Stimulated activated naive CD8-positive, alpha-beta T cell treated with anti-CD3 and anti-CD28 coated beads, Interleukin-15, Interleukin-2, amounts not matched to agents 100 U/mL and 50 U/mL, for 24 hours (primary cell): ENCODE measurements at regions not wholly inside any gene's neighbourhood (a gene's known extent, or its start where the extent isn't known, plus 50 kb on each side); places are given as distances from the start of the nearest gene placed in this dataset.
"Not testable (repeated sequence)": the region's sequence is repeated elsewhere in the genome, so short reads cannot be mapped to it uniquely, and the experiment has no call there.

Source experiments
- ATAC-seq: fragments of 150-1000 bp; cut with Tn5 transposase; one replicate; pipeline ENCODE4 v1.10.0; 2021
- DNase-seq: peaks from one replicate; pipeline ENCODE4 v3.0.0; 2021

DNA sequence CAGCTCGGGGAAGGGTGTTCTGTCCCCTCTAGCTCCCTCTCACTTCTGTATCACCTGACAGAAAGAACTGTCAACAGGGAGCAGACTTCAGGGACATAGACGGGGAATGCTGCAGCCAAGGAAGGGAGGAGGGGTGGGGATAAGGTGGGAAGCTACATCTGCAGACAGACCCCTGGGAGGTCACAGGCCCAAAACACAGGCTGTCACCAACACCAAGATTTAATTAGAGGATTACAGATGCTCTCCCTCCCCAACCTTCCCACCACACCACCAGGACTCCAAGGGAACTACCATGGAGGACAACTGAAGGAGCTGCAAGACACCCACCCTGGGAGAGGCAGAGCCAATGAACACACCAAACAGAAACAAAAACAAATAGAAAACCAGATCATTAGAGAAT is 425.2 kb upstream of the VSTM2A start:
- ATAC-seq, result no peak
- DNase-seq, result no peak

DNA sequence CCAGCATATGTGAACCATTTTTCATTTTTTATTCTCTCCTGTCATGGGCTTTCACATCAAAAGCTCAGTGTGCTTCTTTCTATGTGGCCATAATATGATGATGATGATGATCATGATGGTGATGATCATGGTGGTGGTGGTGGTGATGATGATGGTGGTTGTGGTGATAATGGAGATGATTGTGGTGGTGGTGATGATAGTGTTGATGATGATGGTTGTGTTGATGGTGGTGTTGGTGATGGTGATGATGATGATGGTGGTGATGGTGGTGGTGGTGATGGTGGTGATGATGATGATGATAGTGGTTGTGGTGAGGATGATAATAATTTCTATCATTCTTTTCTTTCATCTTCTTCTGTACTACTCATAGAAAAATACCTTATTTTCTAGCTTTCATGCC is 413.1 kb upstream of the VSTM2A start:
- DNase-seq, result no peak
- ATAC-seq, result no peak

DNA sequence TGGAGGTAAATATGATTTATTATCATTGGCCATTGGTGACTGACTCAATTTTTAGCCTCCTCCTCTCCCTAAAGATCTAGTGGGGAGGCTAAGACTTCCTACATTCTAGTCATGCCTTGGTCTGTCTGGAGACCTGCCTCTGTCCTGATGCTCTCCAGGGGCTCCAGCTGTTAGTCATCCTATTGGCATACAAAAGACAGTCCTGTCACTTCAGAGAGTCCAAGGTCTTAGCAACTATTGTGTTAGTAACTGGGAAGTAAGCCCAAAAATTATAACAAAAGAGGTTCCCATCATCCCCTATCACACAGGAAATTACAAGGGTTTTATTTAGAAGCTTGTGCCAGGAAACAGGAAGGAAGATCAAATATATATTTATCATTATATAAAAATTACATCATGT is 400.6 kb upstream of the VSTM2A start:
- ATAC-seq, result no peak

DNA sequence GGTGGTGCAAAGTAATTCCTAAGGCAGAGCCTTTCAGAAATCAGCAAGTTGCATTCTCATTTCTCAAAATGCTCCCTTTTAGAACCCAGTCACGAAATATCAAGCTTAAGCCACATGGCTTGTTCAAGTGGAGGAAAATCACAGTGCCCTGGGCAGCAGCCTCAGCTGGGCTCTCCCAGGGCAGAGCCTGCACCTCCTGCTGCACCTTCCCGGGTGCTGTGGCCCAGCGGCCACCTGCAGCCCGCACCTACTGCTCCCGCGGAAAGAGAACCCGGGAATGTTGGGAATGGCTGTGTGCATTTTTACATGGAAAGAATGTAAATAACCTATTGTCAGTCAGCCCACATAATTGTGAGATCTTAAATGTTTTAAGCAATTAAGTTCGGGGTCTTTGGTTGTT is 396.5 kb upstream of the VSTM2A start:
- DNase-seq (no peak), ATAC-seq (no peak)

More for the DNA sequence above, 400.6 kb upstream of the VSTM2A start:
- DNase-seq, result no peak

DNA sequence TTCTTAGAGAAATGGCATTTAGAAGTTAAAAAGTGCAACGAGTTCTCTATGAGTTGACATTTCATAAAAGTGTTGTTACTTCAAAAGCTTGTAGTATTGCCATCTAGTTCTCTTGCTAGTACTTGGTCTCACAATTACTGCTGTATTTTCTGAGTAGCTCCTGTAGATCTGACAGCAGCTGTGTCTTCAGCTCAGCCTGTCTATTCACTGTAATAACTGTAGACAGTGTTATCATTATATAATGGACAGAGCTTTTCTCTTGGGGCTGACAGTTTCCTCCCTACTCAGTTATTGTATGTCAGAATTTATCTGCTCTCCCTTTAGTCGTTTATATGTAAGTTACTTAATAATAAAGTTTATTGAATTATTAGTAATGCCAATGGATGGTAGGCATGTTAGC is 388.7 kb upstream of the VSTM2A start:
- ATAC-seq, result no peak
- DNase-seq, result no peak

DNA sequence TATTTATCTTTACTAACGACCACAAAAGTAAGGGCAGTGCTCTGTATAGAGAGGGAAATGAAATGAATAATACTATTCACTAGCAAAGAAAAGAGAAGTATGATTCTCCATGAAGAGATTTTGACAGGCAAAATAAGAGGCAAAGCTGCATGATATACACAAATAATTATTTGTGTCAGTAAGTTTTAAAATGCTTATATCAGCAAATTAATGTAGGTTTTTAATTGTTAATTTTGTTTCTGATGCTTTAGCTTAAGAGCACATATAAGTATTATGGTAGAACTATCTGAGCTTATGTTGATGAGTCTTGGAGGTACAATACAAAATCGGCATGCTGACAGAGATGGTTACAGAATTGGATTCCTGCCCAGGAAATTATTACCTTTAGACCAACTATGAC is 383.1 kb upstream of the VSTM2A start:
- ATAC-seq (no peak), DNase-seq (no peak)

DNA sequence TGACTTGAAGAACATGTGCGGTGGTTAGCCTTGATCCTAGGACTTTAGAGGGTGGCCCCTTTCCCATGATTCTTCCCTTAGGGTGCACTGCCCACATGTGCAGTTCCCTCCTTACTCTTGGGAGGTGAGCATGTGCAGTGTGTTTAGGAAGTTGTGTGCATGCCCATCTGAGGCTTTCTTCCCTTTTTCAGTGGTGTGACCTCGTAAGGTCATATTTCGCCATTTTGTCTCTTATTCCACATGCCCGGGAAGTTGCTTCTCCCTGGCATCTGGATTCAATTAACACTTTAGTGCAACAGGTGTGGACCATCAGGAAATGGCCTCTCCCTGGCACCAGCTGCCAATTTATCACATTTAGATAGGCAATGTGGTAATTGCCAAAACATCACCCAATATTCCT is 380.6 kb upstream of the VSTM2A start:
- no peak for DNase-seq
- ATAC-seq, result no peak

DNA sequence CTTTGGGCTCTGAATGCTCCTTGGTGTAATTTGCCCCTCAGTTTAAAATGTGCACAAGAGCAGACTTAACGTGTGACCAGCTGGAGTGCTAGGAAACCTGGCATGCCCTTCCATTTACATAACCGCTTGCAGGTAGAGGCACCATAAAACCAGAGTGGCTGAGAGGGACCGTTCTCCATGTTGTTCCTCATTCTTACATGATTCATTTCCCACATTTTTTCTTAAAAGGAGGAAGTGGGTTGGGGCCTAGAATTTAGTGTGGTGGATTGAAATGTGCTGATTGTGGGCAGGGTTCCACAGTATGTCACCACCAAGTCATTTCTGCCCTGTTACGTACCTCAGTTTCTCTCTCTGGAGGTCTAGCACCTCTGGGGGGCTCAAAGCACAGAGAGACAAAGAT is 375.8 kb upstream of the VSTM2A start:
- ATAC-seq, result no peak
- no peak for DNase-seq

DNA sequence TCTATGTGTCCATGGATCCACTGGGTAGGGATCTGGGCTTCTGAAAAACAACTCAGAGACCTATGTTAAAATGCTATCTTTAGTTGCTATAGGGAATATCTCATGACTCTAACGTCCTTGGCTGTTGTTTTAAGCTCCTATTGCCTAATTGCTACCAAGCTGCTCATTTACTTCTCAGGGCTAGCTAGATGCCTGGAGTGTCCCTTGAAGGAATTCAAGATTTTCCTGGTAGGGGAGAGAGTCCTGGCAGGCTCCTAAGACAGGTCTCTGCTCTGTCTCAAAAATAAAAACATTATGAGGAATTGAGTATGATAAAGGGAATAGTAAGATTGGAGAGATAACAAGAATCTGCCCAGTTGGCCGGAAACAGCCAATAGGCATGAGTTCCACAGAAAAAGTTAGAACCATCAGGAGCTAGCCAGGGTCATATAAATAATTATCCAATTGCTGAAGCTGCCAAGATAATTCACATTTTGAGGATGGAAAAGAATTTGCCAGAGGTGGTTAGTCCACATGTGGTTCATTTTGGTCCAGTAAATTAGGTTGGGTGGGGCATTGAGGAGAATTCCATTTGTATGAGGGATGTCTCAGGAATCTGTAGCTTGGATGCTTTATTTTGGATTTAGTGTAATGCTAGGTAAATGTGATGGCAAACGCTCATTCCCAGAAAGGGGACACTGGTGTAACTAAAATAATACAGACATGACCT is 362.7 kb upstream of the VSTM2A start:
- DNase-seq, result no peak
- no peak for ATAC-seq

DNA sequence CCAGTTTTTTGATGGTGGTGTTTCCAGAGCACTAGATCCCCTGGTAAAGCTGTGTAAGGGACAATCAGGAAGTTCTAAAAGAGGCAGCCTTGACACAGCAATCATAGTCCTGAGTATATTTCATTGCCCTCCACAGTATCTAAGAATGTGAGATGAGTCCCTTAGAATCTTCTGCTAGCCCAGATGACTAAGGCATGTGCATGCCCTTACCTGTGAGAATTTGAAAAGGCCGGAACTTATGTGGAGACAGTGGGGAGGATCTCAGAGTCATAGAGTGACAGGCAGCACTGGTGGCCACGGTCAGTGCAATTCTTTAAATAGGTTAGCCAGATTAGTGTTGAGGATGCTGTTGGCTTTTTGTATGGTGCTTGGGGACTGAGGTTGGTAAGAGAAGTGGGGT is 361.4 kb upstream of the VSTM2A start:
- DNase-seq (no peak), ATAC-seq (no peak)

DNA sequence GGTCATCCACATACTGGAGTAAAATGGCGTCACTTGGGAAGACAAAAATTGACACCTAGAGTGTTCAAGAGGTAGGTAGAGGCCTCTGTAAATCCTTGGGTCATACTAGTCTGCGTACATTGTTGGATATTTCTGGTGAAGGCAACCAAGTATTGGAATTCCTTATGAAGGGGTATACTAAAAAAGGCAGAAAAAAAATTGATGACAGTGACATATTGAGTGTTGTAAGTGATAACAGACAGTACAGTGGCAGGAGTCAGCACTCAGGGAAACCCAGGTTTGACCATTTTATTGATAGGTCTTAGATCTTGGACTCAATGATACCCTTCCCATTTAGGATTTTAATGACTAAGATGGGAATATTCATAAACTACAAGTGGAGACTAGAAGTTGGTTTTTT is 359.1 kb upstream of the VSTM2A start:
- DNase-seq, result no peak

DNA sequence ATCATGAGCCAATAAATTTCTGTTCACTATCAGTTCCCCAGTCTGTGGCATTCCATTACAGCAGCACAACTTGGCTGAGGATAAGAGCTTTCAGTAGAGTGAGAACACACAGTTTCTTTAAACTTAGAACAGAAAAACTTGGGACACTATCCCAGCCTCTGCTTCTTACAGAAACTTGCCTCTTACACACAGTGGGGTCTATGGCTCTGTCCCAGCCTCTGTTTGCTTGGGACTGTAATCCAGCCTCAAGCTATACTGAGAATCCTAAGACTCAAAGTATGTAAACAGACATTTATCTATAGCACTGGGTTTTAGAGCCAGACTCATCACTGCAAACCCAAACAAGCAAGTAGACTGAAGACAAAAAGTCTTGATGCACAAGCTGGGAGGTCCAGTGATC is 355.8 kb upstream of the VSTM2A start:
- no peak for ATAC-seq
- no peak for DNase-seq

More for the DNA sequence above, 359.1 kb upstream of the VSTM2A start:
- ATAC-seq, result no peak

DNA sequence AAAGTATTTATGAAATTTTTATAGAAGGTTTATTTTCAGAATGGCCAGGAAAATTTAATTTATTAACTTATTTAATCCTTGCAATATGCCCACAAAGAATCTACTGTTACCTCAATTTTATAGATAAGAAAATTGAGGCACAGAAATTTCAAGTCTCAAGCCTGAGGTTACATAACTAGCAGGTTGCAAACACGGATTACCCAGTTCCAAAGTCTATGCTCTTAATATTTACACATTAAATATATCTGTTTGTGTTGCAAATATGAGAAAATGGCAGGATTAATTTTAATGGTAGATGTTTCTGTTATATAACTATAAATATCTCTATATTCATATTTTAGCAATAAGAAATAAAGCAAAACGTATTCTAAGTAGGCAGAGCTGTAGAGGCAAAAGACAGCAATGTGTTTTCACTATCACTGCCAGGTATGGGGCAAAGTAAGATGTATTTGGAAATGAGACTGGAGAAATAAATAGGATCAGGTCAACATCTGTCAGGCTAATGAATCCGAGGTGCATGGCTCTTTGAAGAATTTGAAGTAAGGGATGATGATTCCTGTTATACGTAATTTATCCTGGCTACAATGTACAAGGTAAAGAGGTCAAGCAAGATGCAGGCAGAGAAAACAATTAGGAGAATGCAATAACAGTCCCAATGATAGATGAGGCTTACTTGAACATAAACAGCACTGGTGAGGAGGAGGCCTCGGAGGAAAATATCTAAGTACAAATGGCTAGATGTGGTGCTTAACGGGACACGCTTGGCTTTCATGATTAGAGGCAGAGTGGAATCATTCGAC is 354.1 kb upstream of the VSTM2A start:
- DNase-seq (no peak), ATAC-seq (no peak)

DNA sequence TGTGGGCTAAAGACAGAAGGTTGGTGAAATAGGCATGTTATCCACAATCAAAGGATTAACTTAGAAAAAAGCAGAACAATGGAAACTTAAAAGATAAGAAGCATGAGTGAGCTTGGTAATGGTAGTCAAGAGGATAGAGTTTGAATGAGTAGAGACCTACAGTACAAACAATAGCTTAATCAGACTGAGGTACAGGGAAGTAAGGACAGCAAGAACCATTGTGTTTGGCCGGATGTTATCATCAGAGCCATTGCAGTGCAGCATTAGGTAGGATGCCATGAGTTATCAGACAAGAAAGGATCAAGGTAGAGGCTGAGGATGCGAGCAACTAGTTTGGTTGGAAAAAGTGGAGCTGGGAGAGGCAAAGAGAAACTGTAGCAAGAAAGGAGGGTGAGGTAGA is 353.3 kb upstream of the VSTM2A start:
- no peak for DNase-seq
- no peak for ATAC-seq

DNA sequence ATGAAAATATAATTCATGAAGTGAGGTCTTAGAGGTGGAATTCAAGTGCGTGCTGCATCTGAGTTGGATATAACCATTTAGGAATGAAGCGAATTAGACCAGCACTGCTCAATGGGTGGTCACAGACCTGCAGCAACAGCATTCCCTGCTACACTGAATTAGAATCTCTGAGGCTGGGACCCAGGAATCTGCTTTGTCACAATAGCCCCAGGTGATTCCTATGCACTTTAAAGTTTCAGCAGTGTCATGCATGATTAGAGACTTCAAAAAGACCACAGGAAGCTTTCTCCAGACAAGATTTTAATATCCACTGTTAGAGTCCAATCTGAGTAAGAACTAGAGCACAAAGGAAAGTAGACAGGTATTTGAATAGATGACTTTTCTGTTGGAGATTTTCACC is 352.8 kb upstream of the VSTM2A start:
- ATAC-seq (no peak), DNase-seq (no peak)

DNA sequence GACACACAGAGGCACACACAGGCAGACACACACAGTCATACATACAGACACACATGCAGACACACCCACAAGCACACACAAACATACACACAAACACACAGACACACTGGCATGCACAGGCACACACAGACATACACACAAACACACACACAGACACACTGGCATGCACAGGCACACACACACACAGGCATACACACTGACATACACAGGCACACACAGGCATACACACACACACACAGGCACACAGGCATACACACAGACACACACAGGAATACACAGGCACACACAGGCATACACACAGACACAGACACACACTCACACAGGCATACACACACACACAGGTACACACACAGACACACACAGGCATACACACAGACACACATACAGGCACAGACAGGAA is 340.7 kb upstream of the VSTM2A start:
- ATAC-seq, result no peak
- no peak for DNase-seq

DNA sequence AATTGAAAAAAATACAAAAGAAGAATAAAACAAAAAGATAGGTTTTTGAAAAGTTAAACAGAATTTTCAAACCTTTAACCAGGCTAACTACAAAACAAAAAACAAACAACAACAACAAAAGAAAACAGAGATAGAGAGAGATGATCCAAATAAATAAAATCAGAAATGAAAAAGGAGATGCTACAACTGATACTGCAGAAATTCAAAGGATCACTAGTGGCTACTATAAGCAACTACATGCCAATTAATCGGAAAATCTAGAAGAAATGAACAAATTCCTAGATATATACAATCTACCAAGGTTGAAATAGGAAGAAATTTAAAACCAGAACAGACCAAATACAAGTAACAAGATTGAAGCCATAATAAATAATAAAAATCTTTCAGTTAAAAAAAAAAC is 326.8 kb upstream of the VSTM2A start:
- DNase-seq (no peak), ATAC-seq (no peak)

DNA sequence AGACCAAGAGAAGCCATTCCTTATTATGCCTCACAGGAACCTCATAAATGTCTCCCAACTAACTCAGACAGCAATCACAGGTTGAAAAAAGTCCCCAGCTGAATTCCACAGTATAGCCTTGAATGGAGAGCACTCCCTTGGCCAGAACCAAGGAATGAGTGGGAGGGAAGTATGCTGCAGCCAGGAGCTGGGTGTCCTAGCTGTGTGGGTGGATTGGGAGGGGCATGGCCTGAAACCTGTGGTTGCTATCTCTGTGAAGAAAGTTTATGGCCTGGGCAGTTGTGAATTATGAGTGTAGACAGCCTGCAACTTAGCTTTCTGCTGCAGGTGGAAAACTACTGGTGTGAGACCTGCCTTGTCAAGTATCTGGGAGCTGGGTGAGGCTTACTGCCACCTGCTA is 316.1 kb upstream of the VSTM2A start:
- not testable (repeated sequence) for ATAC-seq, DNase-seq

DNA sequence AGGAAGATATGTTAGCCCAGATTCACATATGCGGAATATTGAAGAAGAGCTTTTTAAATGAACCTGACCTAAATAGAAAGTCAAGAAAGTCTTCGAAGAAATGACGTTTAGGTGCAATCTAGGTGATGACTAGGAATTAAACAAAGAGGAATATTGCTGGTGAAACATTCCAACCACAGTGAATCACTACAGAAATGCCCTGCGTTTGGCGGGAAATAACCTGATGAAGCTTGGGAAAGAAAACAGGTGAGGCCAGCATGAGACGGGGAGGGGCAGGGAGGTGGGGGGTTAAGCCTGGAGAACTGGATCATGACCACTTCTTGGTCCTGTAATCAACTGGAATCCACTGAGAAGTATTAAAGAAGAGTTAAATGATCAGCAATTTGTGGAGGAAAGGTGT is 299.4 kb upstream of the VSTM2A start:
- ATAC-seq, result no peak
- DNase-seq, result no peak

DNA sequence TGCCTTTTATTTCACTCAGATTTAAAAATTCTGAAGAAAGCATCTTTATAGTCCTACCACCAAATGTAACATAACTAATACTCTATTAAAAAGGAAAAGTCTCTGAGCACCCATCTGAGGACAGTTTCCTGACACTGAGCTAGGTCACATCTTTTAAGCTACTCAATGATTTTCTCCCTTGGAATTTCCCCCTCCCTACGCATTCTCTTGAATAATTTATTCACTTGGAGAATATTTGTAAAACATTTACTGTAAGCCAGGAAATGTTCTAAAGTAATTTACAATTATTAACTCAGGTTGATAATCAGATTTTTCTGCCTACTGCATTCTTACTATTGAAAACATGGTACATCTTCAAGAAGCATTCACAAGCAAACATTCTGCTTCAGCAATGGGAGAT is 297.2 kb upstream of the VSTM2A start:
- no peak for DNase-seq
- no peak for ATAC-seq

DNA sequence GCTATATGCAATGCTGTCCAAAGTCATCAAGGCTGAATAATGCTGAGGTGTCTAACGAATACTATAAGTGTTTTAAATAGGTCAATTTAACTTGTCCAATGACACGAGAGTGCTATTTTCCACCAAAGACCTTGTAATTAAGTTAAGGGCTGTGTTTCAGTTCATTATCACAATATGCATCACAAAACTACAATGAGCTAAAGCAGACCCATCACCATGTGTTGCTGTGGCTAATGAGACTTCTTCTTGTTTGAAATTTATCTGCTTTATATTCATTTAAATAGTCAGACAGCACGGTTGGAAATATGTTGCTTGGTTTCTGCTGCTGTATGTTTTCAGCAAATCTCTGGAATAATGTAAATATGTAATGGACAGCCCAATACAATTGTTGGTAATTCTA is 292.5 kb upstream of the VSTM2A start:
- no peak for ATAC-seq
- DNase-seq, result no peak

DNA sequence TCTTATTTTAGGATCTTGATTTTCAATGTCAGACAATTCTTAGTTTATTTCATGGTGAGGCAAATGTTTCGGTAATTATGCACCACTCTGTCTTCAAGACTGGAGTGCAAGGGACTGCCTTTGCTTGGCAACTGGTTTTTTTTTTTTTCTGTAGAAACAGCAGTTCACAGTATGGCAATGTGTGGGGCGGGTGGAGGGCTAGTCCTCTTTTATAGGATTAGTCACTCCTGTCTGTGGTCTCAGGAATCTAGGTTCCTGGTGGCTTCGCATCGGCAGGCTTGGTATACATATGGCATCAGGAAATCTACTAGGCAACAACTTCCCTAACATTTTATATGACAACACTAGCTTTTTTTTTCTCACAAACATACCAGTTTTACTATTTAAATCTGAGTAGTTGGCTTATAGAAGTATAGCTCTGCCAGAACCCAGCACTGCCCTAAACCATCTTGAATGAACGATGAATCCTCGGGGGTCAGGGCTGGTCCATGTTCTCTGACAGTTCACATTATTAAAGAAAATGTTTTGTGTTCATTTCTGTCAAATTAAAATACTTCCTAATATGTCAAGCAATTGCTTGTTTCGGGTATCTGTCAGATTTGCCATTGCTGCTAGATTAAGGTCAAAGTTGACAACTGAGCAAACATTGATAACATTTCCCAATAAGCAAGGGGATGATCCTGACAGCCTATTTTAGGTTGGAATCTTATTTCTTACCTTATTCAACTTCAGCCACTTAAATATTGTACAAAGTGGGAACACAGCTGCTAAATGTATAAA is 289.7 kb upstream of the VSTM2A start:
- no peak for ATAC-seq
- DNase-seq, result no peak

DNA sequence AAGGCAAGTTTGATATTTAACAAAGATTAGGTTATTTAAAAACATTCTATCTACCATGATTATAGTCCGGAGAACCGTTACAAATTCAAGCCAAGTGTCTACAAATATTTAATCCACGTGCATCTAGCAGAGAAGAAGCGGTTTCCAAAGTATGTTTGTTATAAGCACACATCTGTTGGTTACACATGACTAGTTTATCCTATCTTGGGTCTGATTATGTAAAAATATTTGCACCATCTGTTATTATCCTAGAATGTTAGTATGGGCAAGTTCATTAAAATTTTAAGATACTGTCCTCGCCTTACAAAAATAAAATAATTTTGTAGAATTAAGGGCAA is 289.2 kb upstream of the VSTM2A start:
- DNase-seq (no peak), ATAC-seq (no peak)
